GM06990 (cell line): ENCODE measurements at regions not wholly inside any gene's neighbourhood (a gene's known extent, or its start where the extent isn't known, plus 50 kb on each side); places are given as distances from the start of the nearest gene placed in this dataset.
"Not testable (repeated sequence)": the region's sequence is repeated elsewhere in the genome, so short reads cannot be mapped to it uniquely, and the experiment has no call there.

Experiments used
- DNase-seq: peaks from one replicate; pipeline ENCODE4 v3.0.0-alpha.2; 2011; ENCODE audit not compliant: insufficient read length; ENCODE audit errors: extremely low read depth
- H3K27me3 ChIP-seq: replicated peaks from 2 replicates; pipeline ENCODE4 v1.6.0; 2011; ENCODE audit warnings: low read length; ENCODE audit not compliant: control insufficient read depth, insufficient read depth
- H3K36me3 ChIP-seq: 2 replicates; pipeline ENCODE4 v1.5.1; 2011; ENCODE audit warnings: low read length; ENCODE audit not compliant: control insufficient read depth, insufficient read depth
- H3K4me3 ChIP-seq: replicated peaks from 2 replicates; pipeline ENCODE4 v1.5.1; 2011; ENCODE audit warnings: low read depth, mild to moderate bottlenecking, control low read depth, low read length
- CTCF ChIP-seq: IDR thresholded peaks from 2 replicates; pipeline ENCODE4 v1.5.1; 2011; ENCODE audit warnings: low read length, control low read depth, mild to moderate bottlenecking, inconsistent platforms; ENCODE audit not compliant: insufficient read depth, poor library complexity, severe bottlenecking

DNA sequence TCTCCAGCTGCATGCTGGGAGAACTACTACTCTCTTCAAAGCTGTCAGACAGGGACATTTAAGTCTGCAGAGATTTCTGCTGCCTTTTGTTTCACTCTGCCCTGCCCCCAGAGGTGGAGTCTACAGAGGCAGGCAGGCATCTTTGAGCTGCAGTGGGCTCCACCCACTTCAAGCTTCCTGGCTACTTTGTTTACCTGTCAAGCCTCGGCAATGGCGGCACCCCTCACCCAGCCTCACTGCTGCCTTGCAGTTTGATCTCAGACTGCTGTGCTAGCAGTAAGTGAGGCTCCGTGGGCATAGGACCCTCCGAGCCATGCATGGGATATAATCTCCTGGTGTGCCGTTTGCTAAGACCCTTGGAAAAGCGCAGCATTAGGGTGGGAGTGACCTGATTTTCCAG, 61.7 kb downstream of the DMRTA1 start:
- not testable (repeated sequence) for DNase-seq, H3K27me3 ChIP-seq, H3K4me3 ChIP-seq, H3K36me3 ChIP-seq

GRCh38 chr9:22508790-22509189, 62.2 kb downstream of the DMRTA1 start:
- H3K27me3 ChIP-seq = no peaks in the 10 kb centered on the region
- H3K4me3 ChIP-seq = no peak overlapping the region
- no peaks in the 10 kb centered on the region for H3K36me3 ChIP-seq
- no peak for DNase-seq
- TF ChIP-seq CTCF = no peak

- no peaks in the 10 kb centered on the region for H3K27me3 ChIP-seq
- no peak for TF ChIP-seq CTCF
- no peak for DNase-seq
- H3K4me3 ChIP-seq = no peak overlapping the region
- no peaks in the 10 kb centered on the region for H3K36me3 ChIP-seq
These were observed 65.9 kb downstream of the DMRTA1 start for GRCh38 chr9:22512495-22512894.

GRCh38 chr9:22514871-22515270, 68.2 kb downstream of the DMRTA1 start:
- H3K27me3 ChIP-seq = no peaks in the 10 kb centered on the region
- no peak for TF ChIP-seq CTCF
- H3K4me3 ChIP-seq = no peak overlapping the region
- DNase-seq = no peak
- H3K36me3 ChIP-seq = no peaks in the 10 kb centered on the region

DNA sequence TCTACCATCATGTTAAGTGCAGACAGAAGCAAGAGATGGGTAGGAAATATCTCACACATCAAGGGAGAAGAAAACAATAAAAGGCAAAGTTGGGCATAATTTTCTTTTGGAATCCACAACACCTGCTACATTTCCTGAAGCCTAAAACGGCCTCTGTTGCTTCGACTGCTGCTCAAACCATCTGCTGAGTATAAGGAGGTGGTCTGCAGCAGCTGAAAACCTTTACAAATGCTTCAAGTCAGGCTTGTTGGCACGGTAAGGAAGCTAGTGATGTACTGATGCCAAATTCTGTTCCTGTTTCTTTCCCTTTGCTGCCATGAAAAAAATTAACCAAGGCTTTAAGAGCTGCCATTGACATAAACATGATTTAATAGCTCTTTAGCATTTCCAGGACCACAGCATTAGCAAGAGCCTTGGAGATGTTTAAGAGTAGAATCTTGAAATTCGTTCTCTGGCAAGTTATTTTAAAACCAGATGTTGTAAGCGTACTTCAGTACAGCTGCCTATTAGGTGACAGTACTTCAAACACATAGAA, 75.6 kb downstream of the DMRTA1 start:
- TF ChIP-seq CTCF = no peak
- H3K27me3 ChIP-seq = no peaks in the 10 kb centered on the region
- H3K4me3 ChIP-seq = no peak overlapping the region
- H3K36me3 ChIP-seq = no peaks in the 10 kb centered on the region
- DNase-seq = no peak

GRCh38 chr9:22528485-22528884, 81.9 kb downstream of the DMRTA1 start:
- Histone ChIP-seq H3K27me3 (no peaks in the 10 kb centered on the region), H3K36me3 (no peaks in the 10 kb centered on the region), H3K4me3 (no peak overlapping the region)
- no peak for TF ChIP-seq CTCF
- no peak for DNase-seq
